ENCODE measurements at regions not wholly inside any gene's neighbourhood (a gene's known extent, or its start where the extent isn't known, plus 50 kb on each side); places are given as distances from the start of the nearest gene placed in this dataset.

- no peak for ATAC-seq (replicated peaks in 6 of 8)
- Histone ChIP-seq H3K4me1 (replicated peaks in 1 of 2) (peaks cover 0 to 6% of the 10 kb centered on the region in 2 donors), H3K27ac (no peak overlapping the region), H3K4me3 (no peak overlapping the region)
- in situ Hi-C loops (cut with MboI; ENCODE audit: low pct_unique_long_range_greater_than_20kb in 2 of 9, low sequenced_read_pairs in 9 of 9, unreplicated experiment in 9 of 9) = no loop called here
Observed at GRCh38 chr6:144806222-144806621, 521.1 kb downstream of the UTRN start.

- ATAC-seq (replicated peaks in 6 of 8) = no peak
- WGBS, 10 experiments = 0 to 91% (median 33%) methylated on average over 1 of the region's 1 CpG; no CpG with 5 or more reads in 3 of the 10 experiments
- no peak overlapping the region for H3K4me3 ChIP-seq
- H3K4me1 ChIP-seq (replicated peaks in 1 of 2) = peaks cover 0 to 6% of the 10 kb centered on the region in 2 donors
- in situ Hi-C loops (cut with MboI; ENCODE audit: low pct_unique_long_range_greater_than_20kb in 2 of 9, low sequenced_read_pairs in 9 of 9, unreplicated experiment in 9 of 9) = no loop called here
- no peak overlapping the region for H3K27ac ChIP-seq
Observed at GRCh38 chr6:144809120-144809519, 524.0 kb downstream of the UTRN start.

DNA sequence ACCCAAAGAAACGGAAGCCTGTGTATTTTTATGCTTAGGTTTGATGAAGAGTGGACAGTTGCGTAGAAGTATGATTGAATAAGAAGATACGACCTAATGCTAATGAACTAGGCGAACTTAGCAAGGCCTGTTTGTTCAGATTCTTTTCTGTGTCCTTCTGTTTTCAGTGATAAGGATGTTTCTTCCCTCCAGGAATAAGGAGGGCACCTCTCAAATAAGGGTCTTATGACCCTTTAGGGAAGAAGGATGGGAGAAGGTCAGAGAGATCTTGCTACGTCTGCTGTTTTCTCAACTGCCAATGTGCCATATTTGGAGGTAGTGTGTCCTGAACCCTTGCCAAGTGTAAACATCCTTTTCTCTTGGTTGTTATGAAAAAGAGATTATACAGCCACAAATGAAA, 524.8 kb downstream of the UTRN start:
- Histone ChIP-seq H3K4me1 (replicated peaks in 1 of 2) (peaks cover 0 to under 1% of the 10 kb centered on the region in 2 donors), H3K27ac (no peak overlapping the region), H3K4me3 (no peak overlapping the region)
- WGBS, 10 experiments = 93 to 100% (median 99%) methylated on average over 2 to 5 of the region's 5 CpGs; no CpG with 5 or more reads in 2 of the 10 experiments
- in situ Hi-C loops (cut with MboI; ENCODE audit: low pct_unique_long_range_greater_than_20kb in 2 of 9, low sequenced_read_pairs in 9 of 9, unreplicated experiment in 9 of 9) = no loop called here
- ATAC-seq (replicated peaks in 6 of 8) = no peak

DNA sequence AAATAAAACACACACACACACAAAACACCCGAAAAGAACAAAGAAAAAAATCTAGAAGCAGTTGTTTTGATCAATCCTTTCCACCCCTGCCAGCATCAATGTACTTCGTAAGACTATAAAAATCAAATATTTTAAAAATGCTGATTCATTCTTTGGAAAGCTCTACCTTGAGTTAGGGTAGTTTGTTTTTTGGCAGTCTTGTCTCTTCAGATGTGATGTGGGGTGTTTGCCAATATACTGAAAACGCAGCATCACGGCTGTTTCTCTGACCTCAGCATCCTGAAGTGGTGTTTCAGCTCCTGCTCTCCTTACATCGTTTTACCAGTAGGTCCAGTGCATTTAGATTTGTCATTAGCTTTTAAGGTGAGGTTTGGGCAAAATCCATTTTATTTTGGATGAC, 526.0 kb downstream of the UTRN start:
- Histone ChIP-seq H3K4me1 (replicated peaks in 1 of 2) (no peaks in the 10 kb centered on the region), H3K27ac (no peak overlapping the region), H3K4me3 (no peak overlapping the region)
- in situ Hi-C loops (cut with MboI; ENCODE audit: low pct_unique_long_range_greater_than_20kb in 2 of 9, low sequenced_read_pairs in 9 of 9, unreplicated experiment in 9 of 9) = no loop called here
- no peak for ATAC-seq (replicated peaks in 6 of 8)
- WGBS, 10 experiments = 85 to 100% (median 96%) methylated on average over 2 to 5 of the region's 5 CpGs; no CpG with 5 or more reads in 1 of the 10 experiments

GRCh38 chr6:144816936-144817335, 531.8 kb downstream of the UTRN start:
- Histone ChIP-seq H3K27ac (no peak overlapping the region), H3K4me1 (replicated peaks in 1 of 2) (no peaks in the 10 kb centered on the region), H3K4me3 (no peak overlapping the region)
- in situ Hi-C loops (cut with MboI; ENCODE audit: low pct_unique_long_range_greater_than_20kb in 2 of 9, low sequenced_read_pairs in 9 of 9, unreplicated experiment in 9 of 9) = no loop called here
- WGBS, 10 experiments = 90 to 100% (median 100%) methylated on average over 1 of the region's 1 CpG; no CpG with 5 or more reads in 2 of the 10 experiments
- no peak for ATAC-seq (replicated peaks in 6 of 8)

- ATAC-seq (replicated peaks in 6 of 8) = no peak
- H3K27ac ChIP-seq = no peak overlapping the region
- H3K4me3 ChIP-seq = no peak overlapping the region
- in situ Hi-C loops (cut with MboI; ENCODE audit: low pct_unique_long_range_greater_than_20kb in 2 of 9, low sequenced_read_pairs in 9 of 9, unreplicated experiment in 9 of 9) = no loop called here
- 44 to 100% (median 88%) methylated on average over 1 of the region's 1 CpG; no CpG with 5 or more reads in 3 of the 10 experiments for WGBS, 10 experiments
- peaks cover 0 to 3% of the 10 kb centered on the region in 2 donors for H3K4me1 ChIP-seq (replicated peaks in 1 of 2)
Observed at GRCh38 chr6:144820270-144820669, 535.1 kb downstream of the UTRN start.

GRCh38 chr6:144823131-144823530, 538.0 kb downstream of the UTRN start:
- in situ Hi-C loops (cut with MboI; ENCODE audit: low pct_unique_long_range_greater_than_20kb in 2 of 9, low sequenced_read_pairs in 9 of 9, unreplicated experiment in 9 of 9) = no loop called here
- WGBS, 10 experiments = 40 to 100% (median 73%) methylated on average over 2 to 4 of the region's 4 CpGs
- Histone ChIP-seq H3K4me1 (replicated peaks in 1 of 2) (peaks cover 0 to 3% of the 10 kb centered on the region in 2 donors), H3K27ac (no peak overlapping the region), H3K4me3 (no peak overlapping the region)
- ATAC-seq (replicated peaks in 6 of 8) = no peak

DNA sequence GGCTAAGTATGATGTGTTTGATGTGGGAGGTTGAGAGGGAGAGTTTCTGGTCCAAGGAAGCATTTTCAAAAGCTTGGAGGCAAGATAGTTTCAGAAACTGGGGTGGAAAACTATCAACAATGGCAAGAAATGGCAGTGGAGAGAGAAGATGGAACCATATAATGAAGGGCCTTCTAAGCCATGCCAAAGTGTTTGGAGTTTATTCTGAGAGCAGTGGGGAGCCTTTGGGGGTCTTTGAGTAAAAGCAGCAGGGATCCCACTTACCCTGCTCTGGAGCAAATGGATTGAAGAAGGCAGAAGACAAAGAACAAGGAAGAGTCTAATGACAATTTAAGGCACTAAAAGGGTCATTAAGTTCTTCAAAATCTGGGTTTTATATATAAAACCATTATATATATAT, 538.9 kb downstream of the UTRN start:
- in situ Hi-C loops (cut with MboI; ENCODE audit: low pct_unique_long_range_greater_than_20kb in 2 of 9, low sequenced_read_pairs in 9 of 9, unreplicated experiment in 9 of 9) = no loop called here
- H3K4me3 ChIP-seq = no peak overlapping the region
- peaks cover 0 to 3% of the 10 kb centered on the region in 2 donors for H3K4me1 ChIP-seq (replicated peaks in 1 of 2)
- H3K27ac ChIP-seq = no peak overlapping the region
- no peak for ATAC-seq (replicated peaks in 6 of 8)

DNA sequence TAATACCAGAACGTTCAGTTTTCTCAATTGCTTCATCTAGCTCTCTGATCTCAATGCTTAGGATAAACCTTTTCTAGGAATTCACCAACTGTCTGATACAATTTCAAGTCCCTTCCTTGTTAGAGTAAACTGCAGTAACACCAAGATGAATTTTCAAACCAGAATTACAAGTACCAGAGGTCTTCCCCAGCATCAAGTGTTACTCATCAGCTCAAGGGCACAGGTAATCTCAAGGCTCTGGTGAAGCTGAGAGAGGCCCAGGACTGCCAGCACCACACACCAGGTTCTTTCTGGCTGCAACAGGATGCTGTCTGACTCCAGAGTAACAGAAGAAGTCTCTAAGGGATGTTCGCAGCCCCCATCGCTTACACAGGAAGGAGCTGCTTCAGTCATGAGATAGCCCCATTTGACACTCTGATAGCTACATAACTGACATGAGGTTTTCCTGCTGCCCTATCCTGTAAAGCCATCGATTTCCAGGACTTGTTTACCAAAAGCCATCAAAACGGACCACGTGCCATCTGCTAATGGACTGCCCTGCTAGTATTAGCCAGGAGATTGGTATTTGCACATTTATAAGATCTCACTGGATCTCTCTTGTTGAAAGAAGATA, 549.4 kb downstream of the UTRN start:
- WGBS, 10 experiments = 60 to 100% (median 95%) methylated on average over 1 to 6 of the region's 6 CpGs
- Histone ChIP-seq H3K4me3 (no peak overlapping the region), H3K27ac (no peak overlapping the region), H3K4me1 (replicated peaks in 1 of 2) (no peaks in the 10 kb centered on the region)
- in situ Hi-C loops (cut with MboI; ENCODE audit: low pct_unique_long_range_greater_than_20kb in 2 of 9, low sequenced_read_pairs in 9 of 9, unreplicated experiment in 9 of 9) = no loop called here
- no peak for ATAC-seq (replicated peaks in 6 of 8)

DNA sequence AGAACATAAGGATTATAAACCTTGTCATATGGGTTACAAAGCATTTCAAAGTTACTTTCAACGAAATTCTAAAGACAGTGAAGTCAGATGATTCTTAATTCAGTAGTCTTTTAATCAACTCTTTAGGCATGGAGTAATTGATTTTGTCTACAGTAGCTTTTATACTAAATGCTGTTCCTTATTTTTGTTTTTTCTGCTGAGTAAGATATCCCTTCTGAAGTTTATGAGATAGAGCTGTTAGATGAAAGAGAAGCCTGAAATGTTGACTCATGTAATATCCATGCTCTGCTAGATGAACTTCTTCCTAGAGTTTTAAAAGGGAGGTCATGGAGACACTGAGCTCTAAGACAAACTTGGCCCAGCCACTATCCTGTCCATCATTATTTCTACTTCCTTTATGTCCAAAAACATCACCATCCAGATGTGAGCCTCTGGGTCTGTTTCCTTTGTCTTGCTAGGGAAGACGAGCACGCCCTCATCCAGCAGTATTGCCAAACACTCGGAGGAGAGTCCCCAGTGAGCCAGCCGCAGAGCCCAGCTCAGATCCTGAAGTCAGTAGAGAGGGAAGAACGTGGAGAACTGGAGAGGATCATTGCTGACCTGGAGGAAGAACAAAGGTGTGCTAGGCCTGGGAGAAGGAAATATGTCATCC, 550.3 kb downstream of the UTRN start:
- H3K4me3 ChIP-seq = no peak overlapping the region
- H3K4me1 ChIP-seq (replicated peaks in 1 of 2) = no peaks in the 10 kb centered on the region
- in situ Hi-C loops (cut with MboI; ENCODE audit: low pct_unique_long_range_greater_than_20kb in 2 of 9, low sequenced_read_pairs in 9 of 9, unreplicated experiment in 9 of 9) = no loop called here
- ATAC-seq (replicated peaks in 6 of 8) = no peak
- 45 to 98% (median 89%) methylated on average over 1 to 5 of the region's 6 CpGs; no CpG with 5 or more reads in 2 of the 10 experiments for WGBS, 10 experiments
- no peak overlapping the region for H3K27ac ChIP-seq

DNA sequence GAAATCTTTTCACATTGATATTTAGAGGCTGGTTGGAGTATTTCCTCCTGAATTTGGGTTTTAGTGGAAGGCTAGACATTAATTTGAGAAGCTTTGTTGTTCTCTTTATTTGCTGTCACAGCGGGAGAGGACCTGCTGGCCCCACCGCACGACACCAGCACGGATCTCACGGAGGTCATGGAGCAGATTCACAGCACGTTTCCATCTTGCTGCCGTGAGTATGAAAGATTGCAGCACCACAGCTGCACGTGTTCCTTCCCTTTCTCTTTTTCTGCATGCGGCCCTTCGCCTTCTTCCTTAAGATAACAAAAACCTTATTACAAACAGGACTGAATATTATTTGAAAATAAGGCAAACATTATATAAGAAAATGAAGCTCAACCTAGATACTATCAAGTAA, 555.5 kb downstream of the UTRN start:
- WGBS, 10 experiments = 73 to 100% (median 90%) methylated on average over 1 to 9 of the region's 10 CpGs; no CpG with 5 or more reads in 1 of the 10 experiments
- ATAC-seq (replicated peaks in 6 of 8) = no peak
- Histone ChIP-seq H3K27ac (no peak overlapping the region), H3K4me1 (replicated peaks in 1 of 2) (no peaks in the 10 kb centered on the region), H3K4me3 (no peak overlapping the region)
- in situ Hi-C loops (cut with MboI; ENCODE audit: low pct_unique_long_range_greater_than_20kb in 2 of 9, low sequenced_read_pairs in 9 of 9, unreplicated experiment in 9 of 9) = no loop called here

GRCh38 chr6:144843701-144844100, 558.6 kb downstream of the UTRN start:
- WGBS, 10 experiments = 40 to 100% (median 67%) methylated on average over 1 of the region's 1 CpG; no CpG with 5 or more reads in 3 of the 10 experiments
- peak in 1 of 8 experiments; percentile 22 for ATAC-seq (replicated peaks in 6 of 8)

DNA sequence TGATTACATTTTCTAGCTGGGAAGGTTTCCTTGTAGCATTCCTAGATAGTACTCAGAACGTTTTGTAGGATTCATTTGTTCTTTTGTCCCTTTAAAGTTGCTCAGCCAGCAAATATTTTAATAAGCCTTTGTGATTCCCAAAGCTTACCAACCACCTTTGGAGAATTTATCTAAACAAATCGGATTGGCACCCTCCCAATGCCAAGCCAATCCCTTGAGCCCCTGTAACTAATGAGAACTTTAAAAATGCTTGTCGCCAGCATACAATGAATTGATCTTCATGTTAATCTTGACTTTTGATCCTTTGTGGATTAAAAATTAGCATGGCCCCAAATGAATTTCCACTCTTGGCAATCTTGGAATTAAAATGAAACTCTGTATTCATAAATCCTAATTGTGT, 559.5 kb downstream of the UTRN start:
- 85 to 100% (median 94%) methylated on average over 1 to 3 of the region's 3 CpGs; no CpG with 5 or more reads in 2 of the 10 experiments for WGBS, 10 experiments
- in situ Hi-C loops (cut with MboI; ENCODE audit: low pct_unique_long_range_greater_than_20kb in 2 of 9, low sequenced_read_pairs in 9 of 9, unreplicated experiment in 9 of 9) = no loop called here
- ATAC-seq (replicated peaks in 6 of 8) = no peak

More at GRCh38 chr6:144843701-144844100, 558.6 kb downstream of the UTRN start:
- no peaks in the 10 kb centered on the region for H3K4me1 ChIP-seq (replicated peaks in 1 of 2)
- H3K27ac ChIP-seq = no peak overlapping the region
- in situ Hi-C loops (cut with MboI; ENCODE audit: low pct_unique_long_range_greater_than_20kb in 2 of 9, low sequenced_read_pairs in 9 of 9, unreplicated experiment in 9 of 9) = no loop called here
- H3K4me3 ChIP-seq = no peak overlapping the region

DNA sequence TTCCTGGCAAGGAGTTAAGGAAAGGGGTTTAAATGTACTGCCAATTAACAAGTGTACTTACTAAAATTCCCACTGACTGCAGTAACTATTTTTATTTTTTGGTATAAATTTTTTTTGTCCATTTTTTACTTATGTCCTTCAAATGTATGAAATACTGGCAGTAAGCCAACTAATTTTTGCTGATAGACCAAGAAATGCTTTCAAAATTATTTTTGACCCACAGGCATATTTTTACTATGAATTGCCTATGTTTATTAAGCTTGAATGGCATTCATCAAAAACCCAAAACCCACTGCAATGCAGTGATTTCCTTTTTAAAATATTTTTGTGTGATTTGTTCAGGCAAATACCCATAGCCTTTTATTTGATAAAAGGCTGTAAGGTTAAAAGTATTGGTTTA, 560.1 kb downstream of the UTRN start:
- Histone ChIP-seq H3K4me3 (no peak overlapping the region), H3K4me1 (replicated peaks in 1 of 2) (no peaks in the 10 kb centered on the region), H3K27ac (no peak overlapping the region)
- in situ Hi-C loops (cut with MboI; ENCODE audit: low pct_unique_long_range_greater_than_20kb in 2 of 9, low sequenced_read_pairs in 9 of 9, unreplicated experiment in 9 of 9) = no loop called here
- no peak for ATAC-seq (replicated peaks in 6 of 8)

More for the DNA sequence above, 559.5 kb downstream of the UTRN start:
- Histone ChIP-seq H3K27ac (no peak overlapping the region), H3K4me1 (replicated peaks in 1 of 2) (no peaks in the 10 kb centered on the region), H3K4me3 (no peak overlapping the region)

Measured in motor neuron (in vitro differentiated cells).